Panc1 (cell line): ENCODE measurements at regions not wholly inside any gene's neighbourhood (a gene's known extent, or its start where the extent isn't known, plus 50 kb on each side); places are given as distances from the start of the nearest gene placed in this dataset.

Experiments
- ATAC-seq: fragments of 200-7000 bp; cut with Tn5 transposase; 2 replicates; pipeline ENCODE4 v1.9.1; 2020; ENCODE audit warnings: mild to moderate bottlenecking, moderate library complexity
- BruUV-seq: library from RNA; stranded (reverse); fragments of 400-500 nt; replicated peaks from 2 replicates; lab custom pipeline; 2021; lab: Mats Ljungman, UMichigan
- CTCF ChIA-PET: fragments of 300-600 bp; sonication (Branson Sonifier 250); formaldehyde crosslinking; loops from one replicate; lab custom pipeline; 2022; ENCODE audit warnings: antibody characterized with exemption; lab: Charles Lee
- POLR2A ChIA-PET: fragments of 300-600 bp; sonication (Branson Sonifier 250); formaldehyde crosslinking; loops from one replicate; lab custom pipeline; 2022; ENCODE audit warnings: antibody characterized with exemption; lab: Charles Lee
- DNase-seq: peaks from one replicate; pipeline ENCODE4 v3.0.0-alpha.2; 2010; ENCODE audit warnings: low read depth, low spot score
- H3K27ac ChIP-seq: 2 replicates; pipeline ENCODE4 v1.5.1; 2011; ENCODE audit warnings: mild to moderate bottlenecking, low read length, inconsistent platforms
- H3K27me3 ChIP-seq: fragments of 200-500 bp; sonication (Bioruptor generic); 2 replicates; pipeline ENCODE4 v1.6.0; 2014; ENCODE audit warnings: low read length, inconsistent platforms; ENCODE audit not compliant: control insufficient read depth, insufficient read depth
- H3K36me3 ChIP-seq: fragments of 200-500 bp; sonication (Bioruptor generic); 2 replicates; pipeline ENCODE4 v1.5.1; 2014; ENCODE audit warnings: inconsistent platforms, mild to moderate bottlenecking, low read length, moderate library complexity; ENCODE audit not compliant: control insufficient read depth, insufficient read depth
- H3K4me1 ChIP-seq: 2 replicates; pipeline ENCODE4 v1.5.1; 2011; ENCODE audit warnings: inconsistent platforms, mild to moderate bottlenecking, low read length, moderate library complexity; ENCODE audit not compliant: control insufficient read depth, insufficient read depth
- H3K4me3 ChIP-seq, 2 experiments: 2 replicates each; pipeline ENCODE4 v1.5.1; 2011 to 2012; ENCODE audit warnings: low read depth in 2 of 2, low read length in 2 of 2, mild to moderate bottlenecking in 2 of 2, inconsistent platforms in 1 of 2, moderate library complexity in 1 of 2
- H3K9me3 ChIP-seq: fragments of 200-500 bp; sonication (Bioruptor generic); 2 replicates; pipeline ENCODE4 v1.5.1; 2014; ENCODE audit warnings: low read depth, mild to moderate bottlenecking, inconsistent platforms, low read length, moderate library complexity; ENCODE audit not compliant: control insufficient read depth, insufficient read depth
- POLR2AphosphoS5 ChIP-seq: IDR thresholded peaks from 2 replicates; pipeline ENCODE4 v1.6.1; 2012; ENCODE audit warnings: mild to moderate bottlenecking, low read depth, low read length, moderate library complexity
- SIN3A ChIP-seq: IDR thresholded peaks from 2 replicates; pipeline ENCODE4 v1.6.1; 2012; ENCODE audit warnings: low read depth, mild to moderate bottlenecking, low read length, moderate library complexity, borderline replicate concordance; ENCODE audit not compliant: insufficient read depth
- TCF7L2 ChIP-seq: IDR thresholded peaks from 2 replicates; pipeline ENCODE4 v1.6.1; 2011; ENCODE audit warnings: mild to moderate bottlenecking, low read depth, low read length, inconsistent platforms
- in situ Hi-C: cut with HindIII; loops from 2 replicates; pipeline ENCODE4 v1.10.0; 2016; ENCODE audit warnings: low sequenced_read_pairs, low pct_unique_long_range_greater_than_20kb
- intact Hi-C: fragments of 100-400 bp; cut with micrococcal nuclease; formaldehyde crosslinking; loops from one replicate; pipeline ENCODE4 v1.10.0; 2022; ENCODE audit not compliant: unreplicated experiment
- TF ChIP-seq, protein P1 (sequence below), 2 experiments: IDR thresholded peaks; 2 replicates each; pipeline ENCODE4 v1.6.1; 2011 to 2012; ENCODE audit warnings: low read depth in 2 of 2, control low read depth in 1 of 2, low read length in 1 of 2, mild to moderate bottlenecking in 1 of 2, moderate library complexity in 1 of 2; ENCODE audit not compliant: insufficient read depth in 1 of 2
- TF ChIP-seq, protein P2 (sequence below): fragments of 450-650 bp; IDR thresholded peaks from 2 replicates; pipeline ENCODE4 v1.5.1; 2017; ENCODE audit warnings: mild to moderate bottlenecking

DNA sequence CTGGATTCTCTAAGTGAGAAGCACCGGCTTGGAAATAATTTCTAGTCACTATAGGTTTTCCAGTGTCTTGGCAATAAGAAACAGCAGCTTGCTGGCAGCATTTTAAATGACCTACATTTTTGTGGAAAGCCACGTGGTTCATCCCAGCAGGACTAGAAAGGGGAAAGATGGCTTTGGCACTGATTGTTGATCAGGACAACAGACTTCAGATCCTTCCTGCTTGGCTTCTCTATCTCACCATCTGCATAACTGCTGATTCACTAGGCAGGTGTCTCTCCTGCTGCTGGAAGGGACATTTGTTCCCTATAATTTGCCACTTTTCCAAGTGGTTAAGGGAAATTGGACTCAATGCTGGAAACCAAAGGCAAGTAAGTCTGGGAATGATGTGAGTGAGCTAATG is 131.0 kb downstream of the TTC8 start:
- DNase-seq (no peak), ATAC-seq (no peak)
- TF ChIP-seq SIN3A (no peak), TCF7L2 (no peak), POLR2AphosphoS5 (no peak)
- TF ChIP-seq, protein P1, sequence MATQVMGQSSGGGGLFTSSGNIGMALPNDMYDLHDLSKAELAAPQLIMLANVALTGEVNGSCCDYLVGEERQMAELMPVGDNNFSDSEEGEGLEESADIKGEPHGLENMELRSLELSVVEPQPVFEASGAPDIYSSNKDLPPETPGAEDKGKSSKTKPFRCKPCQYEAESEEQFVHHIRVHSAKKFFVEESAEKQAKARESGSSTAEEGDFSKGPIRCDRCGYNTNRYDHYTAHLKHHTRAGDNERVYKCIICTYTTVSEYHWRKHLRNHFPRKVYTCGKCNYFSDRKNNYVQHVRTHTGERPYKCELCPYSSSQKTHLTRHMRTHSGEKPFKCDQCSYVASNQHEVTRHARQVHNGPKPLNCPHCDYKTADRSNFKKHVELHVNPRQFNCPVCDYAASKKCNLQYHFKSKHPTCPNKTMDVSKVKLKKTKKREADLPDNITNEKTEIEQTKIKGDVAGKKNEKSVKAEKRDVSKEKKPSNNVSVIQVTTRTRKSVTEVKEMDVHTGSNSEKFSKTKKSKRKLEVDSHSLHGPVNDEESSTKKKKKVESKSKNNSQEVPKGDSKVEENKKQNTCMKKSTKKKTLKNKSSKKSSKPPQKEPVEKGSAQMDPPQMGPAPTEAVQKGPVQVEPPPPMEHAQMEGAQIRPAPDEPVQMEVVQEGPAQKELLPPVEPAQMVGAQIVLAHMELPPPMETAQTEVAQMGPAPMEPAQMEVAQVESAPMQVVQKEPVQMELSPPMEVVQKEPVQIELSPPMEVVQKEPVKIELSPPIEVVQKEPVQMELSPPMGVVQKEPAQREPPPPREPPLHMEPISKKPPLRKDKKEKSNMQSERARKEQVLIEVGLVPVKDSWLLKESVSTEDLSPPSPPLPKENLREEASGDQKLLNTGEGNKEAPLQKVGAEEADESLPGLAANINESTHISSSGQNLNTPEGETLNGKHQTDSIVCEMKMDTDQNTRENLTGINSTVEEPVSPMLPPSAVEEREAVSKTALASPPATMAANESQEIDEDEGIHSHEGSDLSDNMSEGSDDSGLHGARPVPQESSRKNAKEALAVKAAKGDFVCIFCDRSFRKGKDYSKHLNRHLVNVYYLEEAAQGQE (IDR thresholded peaks at IDR 0.05; ENCODE audit: insufficient read depth in 1 of 2, low read depth in 2 of 2, low read length in 1 of 2): no peak
- TF ChIP-seq, protein P2, sequence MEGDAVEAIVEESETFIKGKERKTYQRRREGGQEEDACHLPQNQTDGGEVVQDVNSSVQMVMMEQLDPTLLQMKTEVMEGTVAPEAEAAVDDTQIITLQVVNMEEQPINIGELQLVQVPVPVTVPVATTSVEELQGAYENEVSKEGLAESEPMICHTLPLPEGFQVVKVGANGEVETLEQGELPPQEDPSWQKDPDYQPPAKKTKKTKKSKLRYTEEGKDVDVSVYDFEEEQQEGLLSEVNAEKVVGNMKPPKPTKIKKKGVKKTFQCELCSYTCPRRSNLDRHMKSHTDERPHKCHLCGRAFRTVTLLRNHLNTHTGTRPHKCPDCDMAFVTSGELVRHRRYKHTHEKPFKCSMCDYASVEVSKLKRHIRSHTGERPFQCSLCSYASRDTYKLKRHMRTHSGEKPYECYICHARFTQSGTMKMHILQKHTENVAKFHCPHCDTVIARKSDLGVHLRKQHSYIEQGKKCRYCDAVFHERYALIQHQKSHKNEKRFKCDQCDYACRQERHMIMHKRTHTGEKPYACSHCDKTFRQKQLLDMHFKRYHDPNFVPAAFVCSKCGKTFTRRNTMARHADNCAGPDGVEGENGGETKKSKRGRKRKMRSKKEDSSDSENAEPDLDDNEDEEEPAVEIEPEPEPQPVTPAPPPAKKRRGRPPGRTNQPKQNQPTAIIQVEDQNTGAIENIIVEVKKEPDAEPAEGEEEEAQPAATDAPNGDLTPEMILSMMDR: no peak
- H3K27me3 ChIP-seq: no peaks in the 10 kb centered on the region
- intact Hi-C loops (no loop called here), in situ Hi-C loops (no loop called here)
- no peaks in the 10 kb centered on the region for H3K36me3 ChIP-seq
- H3K4me3 ChIP-seq: no peak overlapping the region
- BruUV-seq: no TSS peak
- ChIA-PET POLR2A (no interaction called here), CTCF (no interaction called here)
- H3K27ac ChIP-seq: no peak overlapping the region
- no peaks in the 10 kb centered on the region for H3K9me3 ChIP-seq
- H3K4me1 ChIP-seq: no peaks in the 10 kb centered on the region

DNA sequence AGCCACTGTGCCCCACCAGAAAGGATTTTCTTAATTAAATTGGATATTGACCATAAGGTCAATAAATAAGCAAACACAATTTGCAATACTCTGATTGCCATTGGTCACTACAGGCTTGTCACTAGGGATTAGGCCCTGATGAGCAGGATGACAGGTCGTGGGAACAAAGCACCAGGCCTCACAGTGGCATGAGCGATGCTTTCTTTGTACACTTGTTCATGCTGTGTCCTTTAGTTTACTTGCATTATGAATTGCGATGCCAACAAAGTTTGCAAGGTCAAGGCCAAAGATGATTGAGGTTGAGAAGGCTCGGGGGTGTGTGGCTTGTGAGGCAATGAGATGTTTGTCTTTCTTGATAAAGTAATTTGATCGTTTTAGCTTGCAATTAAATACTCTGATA is 136.0 kb downstream of the TTC8 start:
- POLR2A ChIA-PET: no interaction called here

More for the DNA sequence above, 136.0 kb downstream of the TTC8 start:
- no TSS peak for BruUV-seq
- DNase-seq (no peak), ATAC-seq (no peak)
- no peaks in the 10 kb centered on the region for H3K9me3 ChIP-seq
- CTCF ChIA-PET: no interaction called here
- H3K4me1 ChIP-seq: no peaks in the 10 kb centered on the region
- no peak overlapping the region for H3K27ac ChIP-seq
- no peaks in the 10 kb centered on the region for H3K36me3 ChIP-seq
- in situ Hi-C loops: no loop called here
- TF ChIP-seq, protein P1 (IDR thresholded peaks at IDR 0.05; ENCODE audit: insufficient read depth in 1 of 2, low read depth in 2 of 2, low read length in 1 of 2): no peak
- no peak for TF ChIP-seq SIN3A
- TF ChIP-seq TCF7L2: no peak
- TF ChIP-seq POLR2AphosphoS5: no peak
- TF ChIP-seq, protein P2: no peak
- H3K27me3 ChIP-seq: no peaks in the 10 kb centered on the region
- intact Hi-C loops: no loop called here
- H3K4me3 ChIP-seq: no peak overlapping the region
